IMR-90 (cell line): ENCODE measurements at regions not wholly inside any gene's neighbourhood (a gene's known extent, or its start where the extent isn't known, plus 50 kb on each side); places are given as distances from the start of the nearest gene placed in this dataset.

Experiments
- ATAC-seq: fragments of 200-7000 bp; cut with Tn5 transposase; 2 replicates; pipeline ENCODE4 v1.9.1; 2020; ENCODE audit warnings: low read depth, mild to moderate bottlenecking, moderate library complexity
- BruUV-seq: library from RNA; stranded (reverse); fragments of 400-500 nt; replicated peaks from 2 replicates; lab custom pipeline; 2021; lab: Mats Ljungman, UMichigan
- CTCF ChIA-PET: fragments of 300-600 bp; formaldehyde crosslinking; extraction: SDS; loops from one replicate; lab custom pipeline; 2021; ENCODE audit warnings: antibody characterized with exemption; lab: Yijun Ruan, JAX
- POLR2A ChIA-PET: fragments of 300-600 bp; sonication (Branson Sonifier 250); formaldehyde crosslinking; loops from one replicate; lab custom pipeline; 2022; ENCODE audit warnings: antibody characterized with exemption; ENCODE audit not compliant: unreplicated experiment; lab: Charles Lee
- DNase-seq: peaks from one replicate; pipeline ENCODE4 v3.0.0; 2013
- H2AFZ ChIP-seq: replicated peaks from 2 replicates; pipeline ENCODE3; 2013; ENCODE audit warnings: low read length, mild to moderate bottlenecking; ENCODE audit not compliant: poor library complexity
- H2AK5ac ChIP-seq: 2 replicates; pipeline ENCODE4 v1.6.1; 2013; ENCODE audit warnings: low read depth, low read length, inconsistent platforms
- H2AK9ac ChIP-seq: replicated peaks from 2 replicates; pipeline ENCODE3; 2013; ENCODE audit warnings: mild to moderate bottlenecking, low read depth, low read length, moderate library complexity; ENCODE audit not compliant: poor library complexity
- H2BK120ac ChIP-seq: 2 replicates; pipeline ENCODE4 v1.6.1; 2013; ENCODE audit warnings: low read depth, low read length, inconsistent platforms
- H2BK15ac ChIP-seq: 3 replicates; pipeline ENCODE4 v1.6.1; 2013; ENCODE audit warnings: low read depth, low read length, inconsistent platforms
- H2BK20ac ChIP-seq: 2 replicates; pipeline ENCODE4 v1.6.1; 2013; ENCODE audit warnings: low read depth, mild to moderate bottlenecking, inconsistent platforms, low read length, moderate library complexity
- H2BK5ac ChIP-seq: 2 replicates; pipeline ENCODE4 v1.6.1; 2013; ENCODE audit warnings: mild to moderate bottlenecking, low read depth, low read length, inconsistent platforms; ENCODE audit not compliant: poor library complexity, severe bottlenecking
- H3K14ac ChIP-seq: replicated peaks from 2 replicates; pipeline ENCODE4 v1.6.1; 2013; ENCODE audit warnings: low read depth, low read length, inconsistent platforms
- H3K18ac ChIP-seq: 2 replicates; pipeline ENCODE4 v1.6.1; 2013; ENCODE audit warnings: low read depth, low read length, control low read depth
- H3K23ac ChIP-seq: 2 replicates; pipeline ENCODE4 v1.6.1; 2013; ENCODE audit warnings: low read depth, low read length, inconsistent platforms
- H3K27ac ChIP-seq: 2 replicates; pipeline ENCODE4 v1.5.1; 2013; ENCODE audit warnings: mild to moderate bottlenecking, control low read depth, low read length; ENCODE audit not compliant: insufficient read depth
- H3K27me3 ChIP-seq: 2 replicates; pipeline ENCODE4 v1.6.1; 2013; ENCODE audit warnings: low read length; ENCODE audit not compliant: control insufficient read depth, insufficient read depth
- H3K36me3 ChIP-seq: 2 replicates; pipeline ENCODE4 v1.6.1; 2013; ENCODE audit warnings: low read length, mixed read lengths; ENCODE audit not compliant: control insufficient read depth, insufficient read depth
- H3K4ac ChIP-seq: 2 replicates; pipeline ENCODE4 v1.6.1; 2013; ENCODE audit warnings: low read depth, low read length, inconsistent platforms
- H3K4me1 ChIP-seq: 2 replicates; pipeline ENCODE4 v1.6.1; 2013; ENCODE audit warnings: low read length, mixed read lengths; ENCODE audit not compliant: control insufficient read depth, insufficient read depth
- H3K4me2 ChIP-seq: 2 replicates; pipeline ENCODE4 v1.6.1; 2013; ENCODE audit warnings: low read depth, mild to moderate bottlenecking, control low read depth, low read length, moderate library complexity
- H3K4me3 ChIP-seq: 2 replicates; pipeline ENCODE4 v1.5.1; 2013; ENCODE audit warnings: low read depth, mild to moderate bottlenecking, control low read depth, low read length, moderate library complexity; ENCODE audit not compliant: insufficient read depth
- H3K56ac ChIP-seq: 2 replicates; pipeline ENCODE4 v1.6.1; 2013; ENCODE audit warnings: low read length, inconsistent platforms; ENCODE audit not compliant: insufficient read depth; ENCODE audit errors: extremely low read depth
- H3K79me1 ChIP-seq, 2 experiments: 2 replicates each; pipeline ENCODE4 v1.6.1; 2013; ENCODE audit warnings: low read length in 2 of 2, inconsistent platforms in 1 of 2, low read depth in 1 of 2
- H3K9ac ChIP-seq: 2 replicates; pipeline ENCODE4 v1.6.1; 2013; ENCODE audit warnings: low read depth, low read length, control low read depth
- H3K9me1 ChIP-seq: 2 replicates; pipeline ENCODE4 v1.6.1; 2013; ENCODE audit warnings: low read length, inconsistent platforms; ENCODE audit not compliant: insufficient read depth
- H3K9me3 ChIP-seq: 2 replicates; pipeline ENCODE4 v1.6.1; 2013; ENCODE audit warnings: low read length; ENCODE audit not compliant: control insufficient read depth, insufficient read depth
- H4K20me1 ChIP-seq: 2 replicates; pipeline ENCODE4 v1.6.1; 2013; ENCODE audit warnings: low read length, inconsistent platforms; ENCODE audit not compliant: insufficient read depth
- H4K5ac ChIP-seq: 2 replicates; pipeline ENCODE4 v1.6.1; 2013; ENCODE audit warnings: mild to moderate bottlenecking, low read depth, low read length, control low read depth
- H4K8ac ChIP-seq, 2 experiments: 2 replicates each; pipeline ENCODE4 v1.6.1; 2013; ENCODE audit warnings: low read depth in 2 of 2, low read length in 2 of 2, control low read depth in 1 of 2, inconsistent platforms in 1 of 2
- H4K91ac ChIP-seq: 2 replicates; pipeline ENCODE4 v1.6.1; 2013; ENCODE audit warnings: low read depth, low read length, inconsistent platforms; ENCODE audit not compliant: insufficient read depth
- BHLHE40 ChIP-seq: fragments of 150-350 bp; IDR thresholded peaks from 2 replicates; pipeline ENCODE4 v1.6.1; 2016; ENCODE audit warnings: mild to moderate bottlenecking, low read depth, low read length
- CEBPB ChIP-seq: IDR thresholded peaks from 2 replicates; pipeline ENCODE4 v1.6.1; 2012; ENCODE audit warnings: low read depth, low read length, improper control_type of control experiment
- CHD1 ChIP-seq: IDR thresholded peaks from 2 replicates; pipeline ENCODE4 v1.6.1; 2012; ENCODE audit warnings: low read depth, low read length, improper control_type of control experiment
- FOS ChIP-seq: fragments of 150-350 bp; IDR thresholded peaks from 2 replicates; pipeline ENCODE4 v1.6.1; 2016; ENCODE audit warnings: low read depth, low read length
- MAFK ChIP-seq: IDR thresholded peaks from 2 replicates; pipeline ENCODE4 v1.6.1; 2012; ENCODE audit warnings: low read depth, low read length, improper control_type of control experiment
- MAZ ChIP-seq: IDR thresholded peaks from 2 replicates; pipeline ENCODE4 v1.6.1; 2012; ENCODE audit warnings: low read depth, mild to moderate bottlenecking, low read length, improper control_type of control experiment, moderate library complexity, borderline replicate concordance
- MXI1 ChIP-seq: IDR thresholded peaks from 2 replicates; pipeline ENCODE4 v1.6.1; 2012; ENCODE audit warnings: low read depth, mild to moderate bottlenecking, low read length, moderate library complexity, borderline replicate concordance
- NFE2L2 ChIP-seq: fragments of 150-350 bp; IDR thresholded peaks from 2 replicates; pipeline ENCODE4 v1.6.1; 2016; ENCODE audit warnings: low read depth, mild to moderate bottlenecking, low read length
- POLR2A ChIP-seq: IDR thresholded peaks from 2 replicates; pipeline ENCODE4 v1.6.1; 2012; ENCODE audit warnings: mild to moderate bottlenecking, low read depth, low read length
- RAD21 ChIP-seq: IDR thresholded peaks from 2 replicates; pipeline ENCODE4 v1.6.1; 2012; ENCODE audit warnings: low read length, improper control_type of control experiment
- RCOR1 ChIP-seq: IDR thresholded peaks from 2 replicates; pipeline ENCODE4 v1.6.1; 2012; ENCODE audit warnings: mild to moderate bottlenecking, low read length, improper control_type of control experiment; ENCODE audit not compliant: insufficient replicate concordance
- RFX5 ChIP-seq: IDR thresholded peaks from 2 replicates; pipeline ENCODE4 v1.8.0; 2012; ENCODE audit warnings: low read depth, mild to moderate bottlenecking, low read length, moderate library complexity
- SMC3 ChIP-seq: fragments of 150-350 bp; IDR thresholded peaks from 2 replicates; pipeline ENCODE4 v1.6.1; 2016; ENCODE audit warnings: low read depth, mild to moderate bottlenecking, antibody characterized with exemption, low read length, moderate library complexity
- WGBS, 2 experiments: methylation state at CpG; one replicate each; pipeline versions ENCODE4 v1.1.5 to v1.1.7; 2013; ENCODE audit warnings: missing lambda C conversion rate in 2 of 2; ENCODE audit not compliant: insufficient read length in 1 of 2; ENCODE audit errors: extremely low coverage in 2 of 2; 5-methylcytosine and 5-hydroxymethylcytosine counted together
- dilution Hi-C: fragments of 300-500 bp; cut with HindIII; formaldehyde crosslinking; loops from one replicate; pipeline ENCODE4 v1.14.3; 2018; ENCODE audit warnings: low sequenced_read_pairs; ENCODE audit not compliant: unreplicated experiment
- in situ Hi-C: fragments of 300-500 bp; cut with MboI; formaldehyde crosslinking; loops from 3 replicates; pipeline ENCODE4 v1.14.3; 2019; ENCODE audit warnings: low sequenced_read_pairs, inconsistent platforms, mixed read lengths
- intact Hi-C: fragments of 100-400 bp; cut with micrococcal nuclease; formaldehyde crosslinking; loops from 2 replicates; pipeline ENCODE4 v1.10.0; 2022
- TF ChIP-seq, protein P1 (sequence below): fragments of 150-350 bp; IDR thresholded peaks from 2 replicates; pipeline ENCODE4 v1.6.1; 2017; ENCODE audit warnings: mild to moderate bottlenecking, antibody characterized with exemption, low read length, low read depth
- TF ChIP-seq, protein P2 (sequence below): fragments of 150-350 bp; IDR thresholded peaks from 2 replicates; pipeline ENCODE4 v1.6.1; 2016; ENCODE audit warnings: low read depth, mild to moderate bottlenecking, low read length, moderate library complexity, borderline replicate concordance
- TF ChIP-seq, protein P3 (sequence below): conservative IDR thresholded peaks from 2 replicates; pipeline ENCODE4 v1.5.1; 2012; ENCODE audit warnings: mild to moderate bottlenecking, low read depth, low read length, improper control_type of control experiment

DNA sequence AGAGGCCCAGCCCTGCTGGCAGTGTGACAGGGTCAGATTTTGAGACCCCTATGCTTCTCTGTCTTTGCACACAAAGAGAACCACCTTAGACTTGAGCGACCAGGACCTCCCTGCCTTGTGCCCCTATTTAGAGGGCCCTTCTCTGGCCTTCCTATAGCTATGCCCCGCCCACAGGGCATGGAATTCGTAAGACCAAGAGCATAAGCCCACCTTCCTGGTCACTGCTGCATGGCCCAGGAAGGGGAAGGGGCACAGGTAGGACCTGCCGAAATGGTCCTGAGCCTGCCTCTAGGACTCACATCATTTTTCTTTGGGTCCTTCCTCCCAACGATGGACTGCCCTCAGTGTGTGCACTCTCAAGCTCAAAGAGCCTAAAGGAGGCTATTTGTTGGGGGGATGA, 65.1 kb upstream of the SRSF6 start:
- ChIA-PET CTCF (no interaction called here), POLR2A (no interaction called here)
- no peak overlapping the region for H2BK5ac ChIP-seq
- in situ Hi-C loops, result no loop called here
- H3K79me1 ChIP-seq, result no peaks in the 10 kb centered on the region
- intact Hi-C loops, result no loop called here
- no peak overlapping the region for H3K14ac ChIP-seq
- H3K4me1 ChIP-seq, result no peaks in the 10 kb centered on the region
- no peak overlapping the region for H3K23ac ChIP-seq
- H3K9ac ChIP-seq, result no peak overlapping the region
- H3K4ac ChIP-seq, result no peak overlapping the region
- H2AK9ac ChIP-seq, result no peak overlapping the region
- no peaks in the 10 kb centered on the region; the same call in none of the 2 replicates for H3K27me3 ChIP-seq
- no peak for DNase-seq
- no peak overlapping the region for H2AK5ac ChIP-seq
- H2AFZ ChIP-seq, result no peak overlapping the region
- no peak overlapping the region for H2BK20ac ChIP-seq
- ATAC-seq, result no peak
- no peak overlapping the region for H4K5ac ChIP-seq
- TF ChIP-seq CHD1, result no peak
- TF ChIP-seq, protein P1, sequence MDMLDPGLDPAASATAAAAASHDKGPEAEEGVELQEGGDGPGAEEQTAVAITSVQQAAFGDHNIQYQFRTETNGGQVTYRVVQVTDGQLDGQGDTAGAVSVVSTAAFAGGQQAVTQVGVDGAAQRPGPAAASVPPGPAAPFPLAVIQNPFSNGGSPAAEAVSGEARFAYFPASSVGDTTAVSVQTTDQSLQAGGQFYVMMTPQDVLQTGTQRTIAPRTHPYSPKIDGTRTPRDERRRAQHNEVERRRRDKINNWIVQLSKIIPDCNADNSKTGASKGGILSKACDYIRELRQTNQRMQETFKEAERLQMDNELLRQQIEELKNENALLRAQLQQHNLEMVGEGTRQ, result no peak
- TF ChIP-seq FOS, result no peak
- TF ChIP-seq, protein P2, sequence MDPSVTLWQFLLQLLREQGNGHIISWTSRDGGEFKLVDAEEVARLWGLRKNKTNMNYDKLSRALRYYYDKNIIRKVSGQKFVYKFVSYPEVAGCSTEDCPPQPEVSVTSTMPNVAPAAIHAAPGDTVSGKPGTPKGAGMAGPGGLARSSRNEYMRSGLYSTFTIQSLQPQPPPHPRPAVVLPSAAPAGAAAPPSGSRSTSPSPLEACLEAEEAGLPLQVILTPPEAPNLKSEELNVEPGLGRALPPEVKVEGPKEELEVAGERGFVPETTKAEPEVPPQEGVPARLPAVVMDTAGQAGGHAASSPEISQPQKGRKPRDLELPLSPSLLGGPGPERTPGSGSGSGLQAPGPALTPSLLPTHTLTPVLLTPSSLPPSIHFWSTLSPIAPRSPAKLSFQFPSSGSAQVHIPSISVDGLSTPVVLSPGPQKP, result no peak
- TF ChIP-seq RAD21, result no peak
- no peak for TF ChIP-seq CEBPB
- no peak for TF ChIP-seq BHLHE40
- no peak for TF ChIP-seq MAFK
- no peak for TF ChIP-seq POLR2A
- TF ChIP-seq SMC3, result no peak
- TF ChIP-seq NFE2L2, result no peak
- TF ChIP-seq RCOR1, result no peak
- no peak for TF ChIP-seq MAZ
- no peak for TF ChIP-seq MXI1
- no peak for TF ChIP-seq RFX5
- TF ChIP-seq, protein P3, sequence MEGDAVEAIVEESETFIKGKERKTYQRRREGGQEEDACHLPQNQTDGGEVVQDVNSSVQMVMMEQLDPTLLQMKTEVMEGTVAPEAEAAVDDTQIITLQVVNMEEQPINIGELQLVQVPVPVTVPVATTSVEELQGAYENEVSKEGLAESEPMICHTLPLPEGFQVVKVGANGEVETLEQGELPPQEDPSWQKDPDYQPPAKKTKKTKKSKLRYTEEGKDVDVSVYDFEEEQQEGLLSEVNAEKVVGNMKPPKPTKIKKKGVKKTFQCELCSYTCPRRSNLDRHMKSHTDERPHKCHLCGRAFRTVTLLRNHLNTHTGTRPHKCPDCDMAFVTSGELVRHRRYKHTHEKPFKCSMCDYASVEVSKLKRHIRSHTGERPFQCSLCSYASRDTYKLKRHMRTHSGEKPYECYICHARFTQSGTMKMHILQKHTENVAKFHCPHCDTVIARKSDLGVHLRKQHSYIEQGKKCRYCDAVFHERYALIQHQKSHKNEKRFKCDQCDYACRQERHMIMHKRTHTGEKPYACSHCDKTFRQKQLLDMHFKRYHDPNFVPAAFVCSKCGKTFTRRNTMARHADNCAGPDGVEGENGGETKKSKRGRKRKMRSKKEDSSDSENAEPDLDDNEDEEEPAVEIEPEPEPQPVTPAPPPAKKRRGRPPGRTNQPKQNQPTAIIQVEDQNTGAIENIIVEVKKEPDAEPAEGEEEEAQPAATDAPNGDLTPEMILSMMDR, result no peak
- H2BK120ac ChIP-seq, result no peak overlapping the region
- H3K56ac ChIP-seq, result no peak overlapping the region
- H4K91ac ChIP-seq, result no peak overlapping the region
- H3K4me2 ChIP-seq, result no peak overlapping the region
- no TSS peak for BruUV-seq
- no peak overlapping the region for H3K4me3 ChIP-seq
- no peak overlapping the region for H3K27ac ChIP-seq
- no peak overlapping the region for H4K8ac ChIP-seq
- H3K36me3 ChIP-seq, result no peaks in the 10 kb centered on the region
- no peaks in the 10 kb centered on the region for H3K9me3 ChIP-seq
- H4K20me1 ChIP-seq, result no peaks in the 10 kb centered on the region
- H3K18ac ChIP-seq, result no peak overlapping the region
- dilution Hi-C loops, result no loop called here
- no peaks in the 10 kb centered on the region for H3K9me1 ChIP-seq
- no peak overlapping the region for H2BK15ac ChIP-seq
- 49% methylated on average over 2 of the region's 5 CpGs; no CpG with 5 or more reads in 1 of the 2 experiments for WGBS, 2 experiments
